NCI-H1417 treated with DMSO at 0.1 percent for 48 hours (cell line): ENCODE measurements at regions not wholly inside any gene's neighbourhood (a gene's known extent, or its start where the extent isn't known, plus 50 kb on each side); places are given as distances from the start of the nearest gene placed in this dataset.

Source experiments
- DNase-seq: peaks from one replicate; lab custom pipeline; 2025; lab: John Stamatoyannopoulos, UW

DNA sequence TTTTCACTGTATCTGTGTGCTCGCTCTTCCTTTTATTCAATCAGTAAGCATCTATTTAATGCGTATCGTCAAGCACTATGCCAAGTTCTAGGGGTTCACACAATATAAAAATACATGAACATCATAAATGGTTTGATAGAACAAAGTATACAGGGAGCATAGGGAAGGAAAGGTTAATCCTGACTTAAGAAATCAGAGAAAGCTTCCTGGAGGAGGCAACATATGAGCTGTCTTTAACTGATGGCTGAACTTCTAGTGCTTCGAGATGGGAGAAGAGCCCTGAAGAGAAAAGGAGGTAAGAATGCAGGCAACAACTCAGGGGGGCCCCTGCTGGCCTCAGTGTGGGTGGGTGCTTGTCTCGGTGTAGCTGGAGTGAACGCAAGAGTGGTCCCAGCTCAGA is 63.6 kb upstream of the GALNT2 start:
- DNase-seq: no peak

GRCh38 chr1:230005040-230005439 is 62.0 kb upstream of the GALNT2 start:
- DNase-seq: no peak

GRCh38 chr1:230008721-230009120 is 58.3 kb upstream of the GALNT2 start:
- DNase-seq: no peak

DNA sequence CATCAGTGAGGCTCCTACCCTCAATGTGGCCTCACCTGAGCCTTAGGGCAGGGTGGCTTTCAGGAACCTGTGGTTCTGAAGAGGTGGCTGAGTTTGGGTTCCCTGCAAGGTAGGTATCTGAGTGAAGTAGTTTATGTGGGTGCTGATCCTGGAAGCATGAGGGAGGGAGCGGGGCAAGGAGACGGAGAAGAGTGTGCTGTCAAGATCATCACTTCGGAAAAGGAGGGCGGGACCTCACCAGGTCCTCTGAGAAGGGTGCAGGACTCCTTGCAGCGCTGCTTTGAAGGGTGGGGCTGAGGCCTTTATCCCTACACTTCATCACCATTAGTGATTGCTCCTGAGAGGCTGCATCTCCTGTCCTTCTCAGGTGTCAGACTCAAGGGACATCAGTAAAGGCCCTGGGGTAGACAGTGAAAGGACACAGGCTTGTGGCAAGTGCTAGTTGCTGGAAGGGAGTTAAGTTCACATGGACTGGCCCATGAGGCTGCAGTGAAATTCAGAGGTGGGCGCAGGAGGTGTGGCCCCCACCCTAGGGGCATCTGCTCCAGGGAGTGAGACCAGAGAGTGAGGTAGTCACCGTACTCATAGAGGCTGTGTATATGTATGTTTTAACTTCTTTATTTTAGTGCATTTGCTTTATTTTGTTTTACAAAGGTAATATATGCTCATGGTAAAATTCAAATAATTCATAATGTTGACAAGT is 57.3 kb upstream of the GALNT2 start:
- no peak for DNase-seq

DNA sequence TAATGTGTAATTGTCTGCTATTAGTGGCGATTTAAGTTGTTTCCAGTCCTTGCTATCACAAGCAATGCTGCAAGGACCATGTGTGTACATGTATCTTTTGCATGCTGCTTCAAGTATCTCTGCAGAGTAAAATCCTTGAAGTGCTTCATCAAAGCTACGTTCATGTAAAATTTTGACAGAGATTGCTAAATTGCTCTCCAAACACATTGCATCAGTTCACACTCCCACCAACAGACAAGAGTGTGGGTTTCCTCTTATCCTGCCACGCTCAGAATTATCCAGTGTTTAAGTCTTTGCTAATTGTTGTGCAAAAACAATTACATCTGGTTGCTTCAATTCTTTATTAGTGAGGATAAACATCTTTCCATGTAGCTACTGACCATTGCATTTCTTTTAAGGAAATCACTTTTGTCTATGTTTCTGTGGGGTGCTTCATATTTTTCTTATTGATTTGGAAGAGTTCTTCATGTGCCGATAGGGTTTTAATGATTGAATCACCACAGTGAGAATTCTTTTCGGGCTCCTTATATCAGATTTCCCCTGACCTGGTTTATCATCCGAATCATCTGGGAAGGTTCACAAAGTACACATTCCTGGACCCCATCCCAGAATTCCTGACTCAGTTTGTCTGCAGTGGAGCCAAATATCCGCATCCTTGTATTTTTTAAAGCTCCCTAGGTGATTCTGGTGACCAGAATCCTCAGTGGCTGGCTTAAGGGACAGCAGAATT is 56.3 kb upstream of the GALNT2 start:
- no peak for DNase-seq

DNA sequence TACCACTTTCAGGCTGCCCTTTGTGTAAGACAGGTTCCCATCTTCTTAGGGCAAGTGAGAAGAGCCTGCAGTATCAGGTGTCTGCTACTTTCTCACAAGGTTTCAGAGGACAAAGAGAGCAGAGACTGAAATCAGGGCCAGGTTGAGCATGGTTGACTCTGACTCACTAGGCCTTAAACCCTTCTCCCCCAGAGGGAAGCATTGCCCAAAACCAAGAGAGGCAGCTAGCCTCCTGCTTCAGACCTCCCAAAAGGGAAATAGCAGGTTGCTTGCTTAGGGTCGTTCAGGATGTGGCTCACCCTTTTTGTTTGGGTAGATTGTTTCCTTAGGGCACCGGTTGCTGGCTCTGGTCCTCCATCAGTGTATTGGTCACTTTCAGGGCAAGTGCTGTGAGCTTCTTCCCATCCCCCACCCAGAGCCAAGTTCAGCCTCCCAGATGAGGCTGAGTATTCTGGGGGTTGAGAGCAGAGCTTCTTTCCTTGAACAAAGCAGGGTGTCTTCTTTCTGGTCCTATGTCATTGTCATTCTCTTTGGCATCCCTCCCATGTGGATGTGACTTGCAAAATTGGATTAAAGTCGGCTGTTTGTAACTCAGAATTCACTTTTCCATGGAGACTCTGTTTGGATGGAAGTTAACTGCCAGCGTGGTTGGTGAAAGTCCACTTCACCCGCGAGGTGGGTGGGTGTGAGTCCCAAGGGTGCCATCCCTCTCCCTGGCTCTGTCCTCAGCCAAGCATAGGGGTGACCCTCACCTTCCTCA is 55.5 kb upstream of the GALNT2 start:
- no peak for DNase-seq

DNA sequence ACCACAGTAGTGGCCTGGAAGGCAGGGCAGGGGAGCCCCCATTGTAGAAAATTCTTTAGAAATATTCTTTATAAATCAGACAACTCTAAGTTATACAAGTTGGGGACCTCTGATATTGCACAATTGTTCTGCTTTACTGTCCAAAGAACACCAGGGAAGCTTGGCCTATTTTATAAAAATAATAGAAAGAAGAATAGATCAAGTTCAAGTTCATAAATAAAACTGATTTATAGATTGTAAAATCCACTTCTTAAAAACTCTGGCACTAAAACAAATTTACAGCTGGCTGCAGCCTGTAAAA is 55.0 kb upstream of the GALNT2 start:
- DNase-seq: no peak

- DNase-seq: no peak
These were observed 54.3 kb upstream of the GALNT2 start for GRCh38 chr1:230012741-230013140.

- DNase-seq: no peak
These were observed 50.9 kb upstream of the GALNT2 start for GRCh38 chr1:230016159-230016558.
